ENCODE measurements at regions not wholly inside any gene's neighbourhood (a gene's known extent, or its start where the extent isn't known, plus 50 kb on each side); places are given as distances from the start of the nearest gene placed in this dataset.

DNA sequence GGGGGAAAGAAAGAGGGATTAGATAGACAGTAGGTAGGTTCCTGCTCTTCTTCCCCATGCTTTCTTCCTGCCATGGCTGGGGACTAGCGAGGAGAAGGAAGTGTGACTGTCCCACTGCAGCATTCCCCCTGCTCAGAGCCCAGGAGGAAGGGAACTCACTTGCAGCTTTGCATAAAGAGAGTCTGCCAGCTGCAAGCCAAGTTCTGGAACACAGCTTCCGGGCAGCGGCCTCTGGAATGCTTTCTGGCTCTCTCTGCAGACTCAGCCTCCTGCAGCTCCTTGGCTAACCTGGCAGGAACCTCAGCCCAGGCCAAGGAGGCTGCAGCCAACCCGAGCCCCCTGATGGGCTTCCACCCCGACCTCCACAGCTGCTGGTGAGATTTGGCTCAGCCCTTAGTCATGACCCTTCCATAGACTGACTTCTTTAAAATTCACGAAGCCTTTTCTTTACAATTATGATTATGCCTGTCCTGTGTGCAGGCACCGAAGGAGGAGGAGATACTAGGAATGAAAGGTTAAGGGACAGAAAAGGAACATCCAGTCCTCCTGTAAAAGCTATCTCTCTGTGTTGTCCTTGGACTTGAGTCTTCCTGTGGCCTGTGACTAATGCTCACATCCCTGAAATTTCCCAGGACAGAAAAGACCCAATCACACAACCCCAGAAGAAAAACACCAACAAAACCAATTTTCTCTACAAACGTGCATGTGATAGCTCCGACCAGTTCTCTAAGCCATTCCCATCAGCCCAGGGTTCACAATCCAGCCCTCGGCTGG, 108.2 kb upstream of the OLIG2 start:
- H3K4me2 ChIP-seq (ENCODE audit: insufficient read depth in 1 of 2, low read depth in 2 of 2, low read length in 2 of 2), result no peak overlapping the region
- H4K20me1 ChIP-seq (replicated peaks in 1 of 2; ENCODE audit: control insufficient read depth in 1 of 2, insufficient read depth in 2 of 2, low read length in 2 of 2), result no peaks in the 10 kb centered on the region
- H3K36me3 ChIP-seq (ENCODE audit: control insufficient read depth in 2 of 4, insufficient read depth in 4 of 4, low read length in 3 of 4), result no peaks in the 10 kb centered on the region
- peaks cover 0 to 10% (median 4%) of the 10 kb centered on the region in 4 experiments; a peak in 2 of 7 replicates for H3K4me1 ChIP-seq (replicated peaks in 1 of 4; ENCODE audit: control insufficient read depth in 3 of 4, insufficient read depth in 4 of 4, low read length in 3 of 4)
- no peak overlapping the region for H4K8ac ChIP-seq (ENCODE audit: extremely low read depth, insufficient read depth, low read length)
- no peak overlapping the region for H2BK120ac ChIP-seq (replicated peaks; ENCODE audit: low read depth, low read length)
- no peak overlapping the region for H3K9ac ChIP-seq (replicated peaks in 1 of 4; ENCODE audit: extremely low read depth in 1 of 4, low read depth in 3 of 4, low read length in 3 of 4)
- no peak overlapping the region for H2BK20ac ChIP-seq (ENCODE audit: low read length)
- H3K23ac ChIP-seq (ENCODE audit: insufficient read length), result no peak overlapping the region
- H3K23me2 ChIP-seq (ENCODE audit: low read depth, low read length), result peaks cover 2% of the 10 kb centered on the region; the same call in 1 of the 2 replicates
- FAIRE-seq, result no peak
- ChIA-PET CTCF (ENCODE audit: partially characterized antibody) (interaction anchor here (0.8 to 6.0 kb wide), 12 partner anchors 9 to 260 kb away, joined by 3 to 41 read pairs (median 3); no protein-coding TSS in a partner anchor), POLR2A (ENCODE audit: partially characterized antibody) (interaction anchor here (0.8 kb wide), 1 partner anchor 36 kb away, joined by 3 read pairs; no protein-coding TSS in a partner anchor)
- no peak for TF ChIP-seq SIN3A (conservative IDR thresholded peaks at IDR 0.05 in 1 of 2, IDR thresholded peaks at IDR 0.05 in 1 of 2; ENCODE audit: low read depth in 1 of 2, low read length in 2 of 2)
- TF ChIP-seq GABPA (IDR thresholded peaks at IDR 0.05; ENCODE audit: borderline replicate concordance, insufficient read depth, low read length), result no peak
- no peak for TF ChIP-seq SP4 (IDR thresholded peaks at IDR 0.05; ENCODE audit: low read length)
- no peak for TF ChIP-seq EGR1 (IDR thresholded peaks at IDR 0.05; ENCODE audit: borderline replicate concordance, low read depth, low read length)
- TF ChIP-seq CTCF (IDR thresholded peaks at IDR 0.05; ENCODE audit: control extremely low read depth in 1 of 3, insufficient read depth in 1 of 3, low read depth in 1 of 3, low read length in 3 of 3), result no peak
- H4K5ac ChIP-seq (ENCODE audit: insufficient read length, low read depth, low read length), result no peak overlapping the region
- H4K91ac ChIP-seq (replicated peaks; ENCODE audit: insufficient read length, low read length), result no peak overlapping the region
- no peak overlapping the region for H3K14ac ChIP-seq (ENCODE audit: insufficient read length)
- WGBS, 2 experiments (ENCODE audit: extremely low coverage in 1 of 2, insufficient coverage in 1 of 2, insufficient read length in 1 of 2, insufficient replicate concordance in 2 of 2, low coverage in 1 of 2, low lambda C conversion rate in 2 of 2, missing lambda C conversion rate in 1 of 2), result 91% methylated on average over 10 of the region's 10 CpGs; no CpG with 5 or more reads in 1 of the 2 experiments
- H2BK12ac ChIP-seq (ENCODE audit: low read depth, low read length), result no peak overlapping the region
- H3K79me1 ChIP-seq (ENCODE audit: low read depth, low read length), result no peaks in the 10 kb centered on the region
- peaks cover 8 to 10% of the 10 kb centered on the region in 2 experiments; a peak in 3 of 4 replicates for H3K9me3 ChIP-seq (ENCODE audit: insufficient read depth in 2 of 2, low read depth in 1 of 2, low read length in 1 of 2)
- H3K4me3 ChIP-seq (ENCODE audit: extremely low read depth in 1 of 4, insufficient read depth in 2 of 4, low read depth in 3 of 4, low read length in 4 of 4), result no peak overlapping the region
- H3K27ac ChIP-seq (ENCODE audit: low read depth, low read length), result no peak overlapping the region
- no peak overlapping the region for H2AFZ ChIP-seq (ENCODE audit: low read length)
- DNase-seq (ENCODE audit: low read depth in 1 of 2, low spot score in 2 of 2), result no peak
- H3K18ac ChIP-seq (ENCODE audit: extremely low read depth, low read length), result no peak overlapping the region
- H2BK15ac ChIP-seq (ENCODE audit: low read length), result no peak overlapping the region
- H2AK5ac ChIP-seq (ENCODE audit: low read depth, low read length), result no peak overlapping the region
- H3K79me2 ChIP-seq (ENCODE audit: control insufficient read depth in 1 of 2, insufficient read depth in 2 of 2, low read length in 2 of 2), result no peaks in the 10 kb centered on the region
- H3K56ac ChIP-seq (replicated peaks; ENCODE audit: insufficient read length, low read depth, low read length), result no peak overlapping the region
- H3K27me3 ChIP-seq (replicated peaks in 1 of 4; ENCODE audit: control insufficient read depth in 3 of 4, extremely low read depth in 1 of 4, insufficient read depth in 3 of 4, low read length in 3 of 4), result no peaks in the 10 kb centered on the region
- no peak overlapping the region for H3K4ac ChIP-seq (replicated peaks; ENCODE audit: insufficient read length, low read depth, low read length)
- H2BK5ac ChIP-seq (ENCODE audit: low read depth, low read length), result no peak overlapping the region
